ENCODE measurements at regions not wholly inside any gene's neighbourhood (a gene's known extent, or its start where the extent isn't known, plus 50 kb on each side); places are given as distances from the start of the nearest gene placed in this dataset.
"Not testable (repeated sequence)": the region's sequence is repeated elsewhere in the genome, so short reads cannot be mapped to it uniquely, and the experiment has no call there.

DNA sequence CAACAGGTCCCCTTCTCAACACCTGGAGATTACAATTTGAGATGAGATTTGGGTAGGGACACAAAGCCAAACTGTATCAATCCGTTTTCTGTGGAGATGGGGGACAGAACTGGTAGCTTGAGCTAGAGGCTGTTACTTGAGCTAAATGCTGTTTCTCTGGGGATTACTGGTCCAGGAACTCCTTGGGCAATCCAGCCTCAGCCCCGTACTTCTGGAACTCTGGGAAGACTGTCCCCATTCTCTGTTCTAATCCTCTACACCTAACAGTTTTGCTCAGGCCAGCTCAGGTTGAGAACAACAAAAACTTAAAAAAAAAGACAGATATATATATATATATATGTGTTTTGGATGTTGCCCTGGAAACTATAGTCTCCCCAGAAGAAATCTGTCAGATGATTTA lies 255.0 kb downstream of the GOLGA6L6 start:
- TF ChIP-seq, protein P1, sequence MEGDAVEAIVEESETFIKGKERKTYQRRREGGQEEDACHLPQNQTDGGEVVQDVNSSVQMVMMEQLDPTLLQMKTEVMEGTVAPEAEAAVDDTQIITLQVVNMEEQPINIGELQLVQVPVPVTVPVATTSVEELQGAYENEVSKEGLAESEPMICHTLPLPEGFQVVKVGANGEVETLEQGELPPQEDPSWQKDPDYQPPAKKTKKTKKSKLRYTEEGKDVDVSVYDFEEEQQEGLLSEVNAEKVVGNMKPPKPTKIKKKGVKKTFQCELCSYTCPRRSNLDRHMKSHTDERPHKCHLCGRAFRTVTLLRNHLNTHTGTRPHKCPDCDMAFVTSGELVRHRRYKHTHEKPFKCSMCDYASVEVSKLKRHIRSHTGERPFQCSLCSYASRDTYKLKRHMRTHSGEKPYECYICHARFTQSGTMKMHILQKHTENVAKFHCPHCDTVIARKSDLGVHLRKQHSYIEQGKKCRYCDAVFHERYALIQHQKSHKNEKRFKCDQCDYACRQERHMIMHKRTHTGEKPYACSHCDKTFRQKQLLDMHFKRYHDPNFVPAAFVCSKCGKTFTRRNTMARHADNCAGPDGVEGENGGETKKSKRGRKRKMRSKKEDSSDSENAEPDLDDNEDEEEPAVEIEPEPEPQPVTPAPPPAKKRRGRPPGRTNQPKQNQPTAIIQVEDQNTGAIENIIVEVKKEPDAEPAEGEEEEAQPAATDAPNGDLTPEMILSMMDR (IDR thresholded peaks at IDR 0.05 in 8 of 11, conservative IDR thresholded peaks at IDR 0.05 in 3 of 11) = not testable (repeated sequence)
- TF ChIP-seq POLR2A (IDR thresholded peaks at IDR 0.05) = not testable (repeated sequence)
